Astrocyte (in vitro differentiated cells and primary cell): ENCODE measurements at regions not wholly inside any gene's neighbourhood (a gene's known extent, or its start where the extent isn't known, plus 50 kb on each side); places are given as distances from the start of the nearest gene placed in this dataset.

ENCODE experiments used
- DNase-seq: peaks from one replicate; pipeline ENCODE4 v3.0.0-alpha.2; 2010; ENCODE audit warnings: low read depth
- FAIRE-seq: peaks from 2 replicates; lab custom pipeline; 2011; peaks lifted over from hg19 to GRCh38; lab: Jason Lieb, UNC
- H2AFZ ChIP-seq: 2 replicates; pipeline ENCODE4 v1.6.0; 2012; ENCODE audit warnings: low read depth, low read length, inconsistent platforms
- H3K27ac ChIP-seq: 2 replicates; pipeline ENCODE4 v1.5.1; 2011; ENCODE audit warnings: low read depth, low read length, inconsistent platforms
- H3K27me3 ChIP-seq: 2 replicates; pipeline ENCODE4 v1.6.0; 2011; ENCODE audit warnings: low read length, inconsistent platforms; ENCODE audit not compliant: insufficient read depth
- H3K36me3 ChIP-seq: 2 replicates; pipeline ENCODE4 v1.5.1; 2011; ENCODE audit warnings: low read length, inconsistent platforms; ENCODE audit not compliant: insufficient read depth
- H3K4me1 ChIP-seq: 2 replicates; pipeline ENCODE4 v1.5.1; 2011; ENCODE audit warnings: low read length, inconsistent platforms; ENCODE audit not compliant: insufficient read depth
- H3K4me2 ChIP-seq: 2 replicates; pipeline ENCODE4 v1.6.0; 2012; ENCODE audit warnings: low read length, inconsistent platforms
- H3K4me3 ChIP-seq: 2 replicates; pipeline ENCODE4 v1.5.1; 2011; ENCODE audit warnings: low read depth, mild to moderate bottlenecking, low read length, inconsistent platforms; ENCODE audit not compliant: insufficient read depth
- H3K79me2 ChIP-seq: 2 replicates; pipeline ENCODE4 v1.6.0; 2012; ENCODE audit warnings: mild to moderate bottlenecking, low read length, inconsistent platforms; ENCODE audit not compliant: insufficient read depth
- H3K9ac ChIP-seq: 2 replicates; pipeline ENCODE4 v1.6.0; 2012; ENCODE audit warnings: mild to moderate bottlenecking, low read length, inconsistent platforms
- H3K9me3 ChIP-seq: 2 replicates; pipeline ENCODE4 v1.5.1; 2012; ENCODE audit warnings: low read depth, mild to moderate bottlenecking, low read length, inconsistent platforms; ENCODE audit not compliant: insufficient read depth
- H4K20me1 ChIP-seq: 2 replicates; pipeline ENCODE4 v1.6.0; 2012; ENCODE audit warnings: low read length, inconsistent platforms; ENCODE audit not compliant: insufficient read depth
- H3K27ac Mint-ChIP-seq: one replicate; pipeline ENCODE4 v1.8.0; 2021; ENCODE audit warnings: mild to moderate bottlenecking, mixed read lengths; ENCODE audit not compliant: unreplicated experiment
- H3K27me3 Mint-ChIP-seq: one replicate; pipeline ENCODE4 v1.8.0; 2021; ENCODE audit warnings: low read depth, mixed read lengths; ENCODE audit not compliant: unreplicated experiment
- H3K36me3 Mint-ChIP-seq: one replicate; pipeline ENCODE4 v1.8.0; 2021; ENCODE audit warnings: low read depth, mixed read lengths; ENCODE audit not compliant: unreplicated experiment
- H3K4me1 Mint-ChIP-seq: one replicate; pipeline ENCODE4 v1.8.0; 2021; ENCODE audit warnings: low read depth, mixed read lengths; ENCODE audit not compliant: unreplicated experiment
- H3K4me3 Mint-ChIP-seq: one replicate; pipeline ENCODE4 v1.8.0; 2021; ENCODE audit warnings: mild to moderate bottlenecking, moderate library complexity, mixed read lengths; ENCODE audit not compliant: unreplicated experiment
- H3K9me3 Mint-ChIP-seq: one replicate; pipeline ENCODE4 v1.8.0; 2021; ENCODE audit warnings: mild to moderate bottlenecking, mixed read lengths; ENCODE audit not compliant: unreplicated experiment
- CTCF ChIP-seq: IDR thresholded peaks from 2 replicates; pipeline ENCODE4 v1.5.1; 2011; ENCODE audit warnings: low read depth, mild to moderate bottlenecking, inconsistent platforms, low read length, moderate library complexity; ENCODE audit not compliant: insufficient read depth
- EZH2 ChIP-seq: IDR thresholded peaks from 2 replicates; pipeline ENCODE4 v1.6.1; 2012; ENCODE audit warnings: mild to moderate bottlenecking, low read length, inconsistent platforms; ENCODE audit not compliant: insufficient read depth

GRCh38 chr14:61847861-61848260 lies 85.6 kb downstream of the SNAPC1 start:
- peaks cover 3% of the 10 kb centered on the region for H3K27me3 ChIP-seq
- Mint-ChIP-seq H3K27ac (no peak overlapping the region), H3K4me1 (no peaks in the 10 kb centered on the region), H3K4me3 (no peak overlapping the region), H3K9me3 (peaks cover 4% of the 10 kb centered on the region), H3K27me3 (peaks cover 6% of the 10 kb centered on the region), H3K36me3 (no peaks in the 10 kb centered on the region)
- H2AFZ ChIP-seq, result no peak overlapping the region
- DNase-seq, result no peak
- no peak overlapping the region for H3K4me3 ChIP-seq
- FAIRE-seq, result no peak
- no peak overlapping the region for H3K27ac ChIP-seq
- no peaks in the 10 kb centered on the region for H3K79me2 ChIP-seq
- no peaks in the 10 kb centered on the region for H3K36me3 ChIP-seq
- no peaks in the 10 kb centered on the region for H3K4me1 ChIP-seq
- TF ChIP-seq CTCF (no peak), EZH2 (no peak)
- no peaks in the 10 kb centered on the region for H4K20me1 ChIP-seq
- no peak overlapping the region for H3K4me2 ChIP-seq
- H3K9ac ChIP-seq, result no peak overlapping the region
- no peaks in the 10 kb centered on the region for H3K9me3 ChIP-seq

GRCh38 chr14:61854898-61855297 lies 92.7 kb downstream of the SNAPC1 start:
- no peaks in the 10 kb centered on the region for H3K36me3 Mint-ChIP-seq
- no peak overlapping the region for H3K4me3 Mint-ChIP-seq
- Histone ChIP-seq H4K20me1 (no peaks in the 10 kb centered on the region), H3K79me2 (no peaks in the 10 kb centered on the region), H3K4me1 (no peaks in the 10 kb centered on the region), H3K4me2 (no peak overlapping the region), H3K27ac (no peak overlapping the region), H2AFZ (no peak overlapping the region), H3K36me3 (no peaks in the 10 kb centered on the region), H3K9me3 (no peaks in the 10 kb centered on the region), H3K4me3 (no peak overlapping the region), H3K27me3 (peaks cover 2% of the 10 kb centered on the region), H3K9ac (no peak overlapping the region)
- FAIRE-seq (no peak), DNase-seq (no peak)
- H3K27me3 Mint-ChIP-seq, result peaks cover 2% of the 10 kb centered on the region
- TF ChIP-seq CTCF (no peak), EZH2 (no peak)
- H3K4me1 Mint-ChIP-seq, result no peaks in the 10 kb centered on the region
- peaks cover 2% of the 10 kb centered on the region for H3K9me3 Mint-ChIP-seq
- no peak overlapping the region for H3K27ac Mint-ChIP-seq

GRCh38 chr14:61860294-61860918 lies 98.2 kb downstream of the SNAPC1 start:
- no peaks in the 10 kb centered on the region for H3K79me2 ChIP-seq
- no peak overlapping the region for H2AFZ ChIP-seq
- H3K27me3 Mint-ChIP-seq, result no peaks in the 10 kb centered on the region
- H3K4me2 ChIP-seq, result no peak overlapping the region
- no peak overlapping the region for H3K27ac Mint-ChIP-seq
- FAIRE-seq (no peak), DNase-seq (peak; percentile 14)
- no peak overlapping the region for H3K4me3 Mint-ChIP-seq
- H3K4me1 ChIP-seq, result no peaks in the 10 kb centered on the region
- H3K27me3 ChIP-seq, result no peaks in the 10 kb centered on the region
- H4K20me1 ChIP-seq, result no peaks in the 10 kb centered on the region
- H3K4me1 Mint-ChIP-seq, result no peaks in the 10 kb centered on the region
- H3K9ac ChIP-seq, result no peak overlapping the region
- peaks cover 5% of the 10 kb centered on the region for H3K9me3 Mint-ChIP-seq
- TF ChIP-seq EZH2 (no peak), CTCF (peak; percentile 74)
- no peak overlapping the region for H3K27ac ChIP-seq
- no peaks in the 10 kb centered on the region for H3K36me3 ChIP-seq
- no peak overlapping the region for H3K4me3 ChIP-seq
- no peaks in the 10 kb centered on the region for H3K36me3 Mint-ChIP-seq
- no peaks in the 10 kb centered on the region for H3K9me3 ChIP-seq
